ENCODE measurements at regions not wholly inside any gene's neighbourhood (a gene's known extent, or its start where the extent isn't known, plus 50 kb on each side); places are given as distances from the start of the nearest gene placed in this dataset.

DNA sequence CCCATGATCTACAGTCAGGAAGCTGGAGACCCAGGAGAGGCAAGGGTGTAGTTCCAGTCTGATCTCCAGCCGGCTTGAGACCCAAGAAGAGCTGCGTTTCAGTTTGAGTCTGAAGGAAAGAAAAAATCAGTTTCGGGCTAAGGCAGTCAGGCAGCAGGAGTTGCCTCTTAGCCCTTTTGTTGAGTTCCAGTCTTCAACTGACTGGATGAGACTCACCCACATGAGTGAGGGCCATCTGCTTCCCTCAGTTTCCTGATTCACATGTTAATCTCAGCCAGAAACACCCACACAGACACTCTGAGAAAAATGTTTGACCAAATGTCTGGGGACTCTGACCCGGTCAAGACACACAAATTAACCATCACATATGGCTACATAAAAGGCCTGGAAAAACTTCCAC, 73.6 kb upstream of the ELOVL6 start:
- no peak for DNase-seq

DNA sequence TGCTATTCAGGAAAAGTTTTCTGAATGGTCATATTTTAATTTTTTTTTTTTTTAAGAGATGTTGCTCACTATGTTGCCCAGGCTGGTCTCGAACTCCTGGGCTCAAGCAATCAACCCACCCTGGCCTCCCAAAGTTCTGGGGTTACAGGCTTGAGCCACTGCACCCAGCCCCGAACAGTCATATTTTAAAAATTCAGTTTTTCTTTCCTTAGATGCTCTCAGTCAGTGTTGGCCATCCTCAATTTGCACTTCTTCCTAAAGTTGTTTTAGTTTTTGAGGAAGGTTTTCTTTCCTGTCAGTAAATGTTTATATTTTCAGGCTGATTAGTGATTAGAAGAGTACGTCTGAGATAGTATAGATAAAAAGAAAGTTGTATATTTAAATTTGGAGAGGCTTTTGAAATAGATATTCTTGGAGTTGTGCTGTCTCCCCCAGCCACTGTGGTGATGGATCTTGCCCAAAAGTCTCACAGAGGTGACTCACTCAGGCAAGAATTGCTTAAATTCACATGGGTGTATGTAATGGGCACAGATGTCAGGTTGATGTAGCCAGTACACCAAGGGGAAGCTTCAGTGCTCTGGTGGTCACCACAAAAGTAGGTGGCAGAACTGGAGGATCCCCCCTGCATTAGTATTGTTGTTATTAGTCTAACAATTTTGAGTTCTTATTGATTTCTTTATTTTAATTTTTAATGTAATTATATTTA, 72.2 kb upstream of the ELOVL6 start:
- no peak for DNase-seq

DNA sequence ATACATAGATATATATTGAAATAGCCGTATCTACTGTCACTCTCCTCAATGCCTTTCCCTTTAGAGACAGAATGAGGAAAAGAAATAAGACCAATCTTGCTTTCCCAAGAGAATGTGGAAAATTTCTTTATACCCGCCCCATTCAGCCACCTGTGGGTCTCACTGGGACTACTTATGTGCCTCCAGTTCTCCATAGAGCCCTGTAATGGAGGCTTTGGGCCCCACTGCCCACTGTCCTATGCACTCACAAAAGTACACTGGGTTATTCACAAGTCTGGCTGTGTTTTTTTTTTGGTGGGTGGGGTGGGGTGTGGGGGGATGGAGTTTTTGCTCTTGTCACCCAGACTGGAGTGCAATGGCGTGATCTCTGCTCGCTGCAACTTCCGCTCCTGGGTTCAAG, 70.4 kb upstream of the ELOVL6 start:
- no peak for DNase-seq

DNA sequence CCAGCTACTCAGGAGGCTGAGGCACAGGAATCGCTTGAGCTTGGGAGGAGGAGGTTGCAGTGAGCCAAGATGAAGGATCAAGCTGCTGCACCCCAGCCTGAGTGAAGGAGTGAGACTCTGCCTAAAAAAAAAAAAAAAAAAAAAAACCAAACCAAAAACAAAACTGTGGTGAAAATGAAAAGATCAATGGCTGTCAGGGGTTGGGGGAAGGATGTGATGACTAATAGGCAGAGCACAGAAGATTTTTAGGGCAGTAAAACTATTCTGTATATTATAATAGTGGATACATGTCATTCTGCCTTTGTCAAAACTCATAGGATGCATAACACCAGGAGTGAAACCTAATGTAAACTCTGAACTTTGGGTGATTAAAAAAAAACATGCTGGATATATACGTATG, 69.9 kb upstream of the ELOVL6 start:
- no peak for DNase-seq

DNA sequence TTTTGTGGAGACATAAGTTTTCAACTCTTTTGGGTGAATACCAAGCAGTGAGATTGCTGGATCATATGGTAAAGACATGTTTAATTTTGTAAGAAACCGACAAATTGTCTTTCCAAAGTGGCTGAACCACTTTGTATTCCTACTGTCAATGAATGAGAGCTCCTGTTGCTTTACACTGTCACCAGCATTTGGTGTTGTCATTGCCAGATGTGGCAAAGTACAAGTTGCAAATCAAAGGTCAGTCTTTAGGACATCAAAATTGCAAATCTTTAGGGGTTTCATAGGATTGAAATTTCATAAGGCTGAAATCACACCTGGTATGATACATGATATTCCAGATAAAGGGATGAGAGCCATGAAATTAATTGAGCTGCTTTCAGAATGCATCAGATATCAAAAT, 67.7 kb upstream of the ELOVL6 start:
- DNase-seq, result no peak

DNA sequence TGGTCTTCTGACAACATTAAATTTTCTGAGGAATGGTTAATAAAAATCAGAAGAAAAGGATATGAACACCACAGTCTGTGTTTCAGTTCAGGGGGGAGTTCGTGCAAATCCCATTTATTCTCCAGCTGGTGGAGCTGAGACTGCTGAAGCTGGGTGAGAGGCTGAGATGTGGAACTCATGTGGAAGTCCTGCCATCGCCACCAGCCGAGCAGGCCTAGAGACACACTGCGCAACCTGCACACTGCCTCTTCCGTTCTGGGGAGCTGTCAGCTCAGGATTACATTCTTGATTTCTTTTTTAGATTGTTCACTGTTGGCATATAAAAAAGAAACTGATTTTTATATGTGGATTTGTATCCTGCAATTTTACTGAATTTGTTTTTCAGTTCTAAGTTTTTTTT, 66.6 kb upstream of the ELOVL6 start:
- no peak for DNase-seq

DNA sequence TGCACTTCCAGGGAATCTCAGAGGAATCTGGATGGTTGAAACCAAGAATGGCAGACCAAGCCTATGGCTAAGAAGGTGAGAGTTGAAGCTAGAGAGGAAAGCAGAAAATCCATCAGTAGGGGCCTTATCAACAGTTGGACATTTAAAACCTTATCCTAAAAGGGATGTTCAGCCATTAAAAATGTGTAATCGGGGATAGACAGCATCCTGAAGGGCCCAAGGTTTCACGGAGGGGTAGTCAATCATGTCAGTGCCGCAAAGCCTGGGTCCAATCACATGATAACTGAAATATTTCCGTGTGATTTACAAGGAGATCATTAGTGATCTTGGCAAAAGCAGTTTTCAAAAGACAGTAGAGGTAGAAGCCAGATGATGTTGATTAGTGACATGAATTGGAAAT, 61.9 kb upstream of the ELOVL6 start:
- DNase-seq, result no peak

DNA sequence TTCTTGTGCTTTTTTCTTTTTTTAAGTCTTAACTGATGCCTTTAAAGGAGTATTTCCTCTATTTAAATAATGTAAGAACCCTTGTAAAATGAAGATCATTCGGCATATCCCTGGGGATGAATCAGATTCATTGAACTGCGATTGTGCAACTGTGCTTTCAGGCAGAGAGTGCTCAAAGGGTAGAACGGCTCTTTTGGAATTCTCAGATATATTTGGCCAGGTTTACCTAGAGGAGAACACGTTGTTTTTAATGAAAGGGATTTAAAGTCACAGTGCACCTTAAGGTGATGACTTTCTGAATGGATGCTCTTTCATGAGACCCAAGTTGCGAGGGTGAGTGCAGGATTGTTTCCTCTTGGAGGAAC, 51.6 kb upstream of the ELOVL6 start:
- no peak for DNase-seq

DNA sequence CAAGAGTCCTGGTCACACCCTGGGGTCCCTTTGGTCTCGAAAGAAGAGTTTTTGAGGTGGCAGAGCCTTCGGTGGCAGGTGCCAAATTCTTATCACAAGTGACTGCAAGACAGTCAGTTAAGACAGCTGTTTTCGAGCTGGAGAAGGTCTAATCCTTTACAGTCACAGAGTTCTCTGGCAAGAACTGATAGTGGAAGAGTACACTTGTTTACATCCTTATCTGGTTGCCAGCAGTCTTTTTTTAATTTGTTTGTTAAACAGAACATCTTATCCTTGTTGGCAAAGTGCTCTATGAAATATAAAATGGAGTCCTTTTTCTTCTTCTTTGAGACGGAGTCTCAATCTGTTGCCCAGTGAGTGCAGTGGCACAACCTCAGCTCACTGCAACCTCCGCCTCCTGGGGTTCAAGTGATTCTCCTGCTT, 50.4 kb upstream of the ELOVL6 start:
- no peak for DNase-seq

All from stimulated activated CD4-positive, alpha-beta T cell treated with anti-CD3 and anti-CD28 coated beads, Interleukin-2, amount 100 ng/mL, for 24 hours (primary cell).